Panc1 (cell line): ENCODE measurements at regions not wholly inside any gene's neighbourhood (a gene's known extent, or its start where the extent isn't known, plus 50 kb on each side); places are given as distances from the start of the nearest gene placed in this dataset.

Experiments used
- CTCF ChIP-seq: fragments of 450-650 bp; IDR thresholded peaks from 2 replicates; pipeline ENCODE4 v1.5.1; 2017; ENCODE audit warnings: mild to moderate bottlenecking
- POLR2AphosphoS5 ChIP-seq: IDR thresholded peaks from 2 replicates; pipeline ENCODE4 v1.6.1; 2012; ENCODE audit warnings: mild to moderate bottlenecking, low read depth, low read length, moderate library complexity

- no peak for TF ChIP-seq CTCF
- TF ChIP-seq POLR2AphosphoS5, result no peak
Observed at GRCh38 chrX:142873214-142873613, 152.5 kb upstream of the SPANXN4 start.
